HEK293 (cell line): ENCODE measurements at regions not wholly inside any gene's neighbourhood (a gene's known extent, or its start where the extent isn't known, plus 50 kb on each side); places are given as distances from the start of the nearest gene placed in this dataset.

Source experiments
- AEBP2 ChIP-seq: fragments of 450-650 bp; formaldehyde crosslinking; IDR thresholded peaks from 2 replicates; pipeline ENCODE4 v1.5.1; 2016; ENCODE audit warnings: missing biosample characterization, missing genetic modification characterization, borderline replicate concordance
- GLIS1 ChIP-seq: fragments of 450-650 bp; formaldehyde crosslinking; IDR thresholded peaks from 2 replicates; pipeline ENCODE4 v1.5.1; 2016; ENCODE audit warnings: missing biosample characterization, missing genetic modification characterization
- KLF10 ChIP-seq: fragments of 450-650 bp; IDR thresholded peaks from 2 replicates; pipeline ENCODE4 v1.5.1; 2018; ENCODE audit warnings: missing biosample characterization, mild to moderate bottlenecking, missing genetic modification characterization
- OSR2 ChIP-seq: fragments of 450-650 bp; formaldehyde crosslinking; IDR thresholded peaks from 2 replicates; pipeline ENCODE4 v1.5.1; 2016; ENCODE audit warnings: missing biosample characterization, missing genetic modification characterization
- PRDM2 ChIP-seq: fragments of 450-650 bp; formaldehyde crosslinking; IDR thresholded peaks from 2 replicates; pipeline ENCODE4 v1.5.1; 2016; ENCODE audit warnings: missing biosample characterization, missing genetic modification characterization, borderline replicate concordance
- PRDM6 ChIP-seq: fragments of 450-650 bp; formaldehyde crosslinking; IDR thresholded peaks from 2 replicates; pipeline ENCODE4 v1.5.1; 2017; ENCODE audit warnings: missing biosample characterization, missing genetic modification characterization
- SCRT1 ChIP-seq: fragments of 450-650 bp; formaldehyde crosslinking; IDR thresholded peaks from 2 replicates; pipeline ENCODE4 v1.5.1; 2016; ENCODE audit warnings: missing biosample characterization, missing genetic modification characterization, borderline replicate concordance
- SCRT2 ChIP-seq: fragments of 450-650 bp; formaldehyde crosslinking; IDR thresholded peaks from 2 replicates; pipeline ENCODE4 v1.5.1; 2016; ENCODE audit warnings: missing biosample characterization, missing genetic modification characterization
- SP7 ChIP-seq: fragments of 450-650 bp; formaldehyde crosslinking; IDR thresholded peaks from 2 replicates; pipeline ENCODE4 v1.5.1; 2016; ENCODE audit warnings: missing biosample characterization, missing genetic modification characterization
- TCF7L2 ChIP-seq: IDR thresholded peaks from 2 replicates; pipeline ENCODE4 v1.6.1; 2011; ENCODE audit warnings: low read depth, mild to moderate bottlenecking, inconsistent platforms, low read length, moderate library complexity, borderline replicate concordance
- TRIM28 ChIP-seq: IDR thresholded peaks from 2 replicates; pipeline ENCODE4 v1.6.1; 2011; ENCODE audit warnings: low read length, control low read depth, borderline replicate concordance
- ZBTB20 ChIP-seq: fragments of 450-650 bp; formaldehyde crosslinking; IDR thresholded peaks from 2 replicates; pipeline ENCODE4 v1.5.1; 2016; ENCODE audit warnings: missing biosample characterization, missing genetic modification characterization
- ZBTB44 ChIP-seq: fragments of 450-650 bp; IDR thresholded peaks from 2 replicates; pipeline ENCODE4 v1.5.1; 2018; ENCODE audit warnings: missing biosample characterization, mild to moderate bottlenecking, missing genetic modification characterization
- ZFHX2 ChIP-seq: fragments of 450-650 bp; formaldehyde crosslinking; conservative IDR thresholded peaks from 2 replicates; pipeline ENCODE4 v1.5.1; 2016; ENCODE audit warnings: missing biosample characterization, missing genetic modification characterization
- ZIC2 ChIP-seq: fragments of 450-650 bp; formaldehyde crosslinking; IDR thresholded peaks from 2 replicates; pipeline ENCODE4 v1.5.1; 2016; ENCODE audit warnings: missing biosample characterization, missing genetic modification characterization
- ZNF112 ChIP-seq: fragments of 450-650 bp; formaldehyde crosslinking; IDR thresholded peaks from 2 replicates; pipeline ENCODE4 v1.5.0; 2017; ENCODE audit warnings: missing biosample characterization, missing genetic modification characterization
- ZNF138 ChIP-seq: fragments of 450-650 bp; formaldehyde crosslinking; IDR thresholded peaks from 2 replicates; pipeline ENCODE4 v1.5.1; 2016; ENCODE audit warnings: missing biosample characterization, missing genetic modification characterization, borderline replicate concordance
- ZNF140 ChIP-seq: fragments of 450-650 bp; formaldehyde crosslinking; IDR thresholded peaks from 2 replicates; pipeline ENCODE4 v1.5.1; 2016; ENCODE audit warnings: missing biosample characterization, missing genetic modification characterization
- ZNF2 ChIP-seq: fragments of 450-650 bp; formaldehyde crosslinking; IDR thresholded peaks from 2 replicates; pipeline ENCODE4 v1.5.1; 2016; ENCODE audit warnings: missing biosample characterization, missing genetic modification characterization
- ZNF214 ChIP-seq: fragments of 450-650 bp; formaldehyde crosslinking; IDR thresholded peaks from 2 replicates; pipeline ENCODE4 v1.5.1; 2017; ENCODE audit warnings: missing biosample characterization, mild to moderate bottlenecking, missing genetic modification characterization, borderline replicate concordance
- ZNF239 ChIP-seq: fragments of 450-650 bp; formaldehyde crosslinking; IDR thresholded peaks from 2 replicates; pipeline ENCODE4 v1.5.1; 2016; ENCODE audit warnings: missing biosample characterization, missing genetic modification characterization
- ZNF341 ChIP-seq: fragments of 450-650 bp; formaldehyde crosslinking; IDR thresholded peaks from 2 replicates; pipeline ENCODE4; 2016; ENCODE audit warnings: low read depth, missing biosample characterization, missing genetic modification characterization
- ZNF561 ChIP-seq: fragments of 450-650 bp; IDR thresholded peaks from 2 replicates; pipeline ENCODE4 v1.5.1; 2018; ENCODE audit warnings: missing biosample characterization, missing genetic modification characterization, borderline replicate concordance
- ZNF580 ChIP-seq: fragments of 450-650 bp; formaldehyde crosslinking; IDR thresholded peaks from 2 replicates; pipeline ENCODE4 v1.5.1; 2016; ENCODE audit warnings: missing biosample characterization, missing genetic modification characterization
- ZNF610 ChIP-seq: fragments of 450-650 bp; formaldehyde crosslinking; IDR thresholded peaks from 2 replicates; pipeline ENCODE4 v1.5.1; 2016; ENCODE audit warnings: missing biosample characterization, missing genetic modification characterization, borderline replicate concordance
- ZSCAN23 ChIP-seq: fragments of 450-650 bp; formaldehyde crosslinking; IDR thresholded peaks from 2 replicates; pipeline ENCODE4 v1.5.1; 2016; ENCODE audit warnings: missing biosample characterization, missing genetic modification characterization
- ZXDB ChIP-seq: fragments of 450-650 bp; formaldehyde crosslinking; IDR thresholded peaks from 2 replicates; pipeline ENCODE4 v1.5.1; 2016; ENCODE audit warnings: missing biosample characterization, missing genetic modification characterization

GRCh38 chr1:167165948-167166689 is 54.6 kb upstream of the POU2F1 start (continued):
- TF ChIP-seq PRDM6 (tag by site-specific recombination) (peak; percentile 92), ZNF214 (tag by site-specific recombination) (no peak), ZNF2 (tag by site-specific recombination) (no peak), ZXDB (tag by site-specific recombination) (peak; percentile 46), ZNF561 (0 out of 2 replicates have a peak, but pooled peaks have one; percentile 44), ZBTB44 (tag by site-specific recombination) (peak; percentile 69), KLF10 (tag by site-specific recombination) (0 out of 2 replicates have a peak, but pooled peaks have one; percentile 18), ZNF610 (peak; percentile 74; the same call in 1 of the 2 replicates), ZBTB20 (tag by site-specific recombination) (peak; percentile 98), OSR2 (peak; percentile 92), ZNF239 (tag by site-specific recombination) (no peak), SCRT2 (tag by site-specific recombination) (no peak), ZNF112 (tag by site-specific recombination) (no peak), PRDM2 (tag by site-specific recombination) (no peak), ZNF140 (tag by site-specific recombination) (no peak), ZNF341 (tag by site-specific recombination) (peak; percentile 71), ZNF138 (tag by site-specific recombination) (no peak), ZNF580 (peak; percentile 83), GLIS1 (peak; percentile 87), ZIC2 (tag by site-specific recombination) (peak; percentile 12; the same call in 1 of the 2 replicates), ZSCAN23 (tag by site-specific recombination) (no peak), TCF7L2 (peak; percentile 58; the same call in 1 of the 2 replicates), AEBP2 (no peak), SCRT1 (no peak; the same call in 1 of the 2 replicates), TRIM28 (peak; percentile 26; the same call in 1 of the 2 replicates), SP7 (tag by site-specific recombination) (0 out of 2 replicates have a peak, but pooled peaks have one; percentile 23), ZFHX2 (tag by site-specific recombination) (0 out of 2 replicates have a peak, but pooled peaks have one; percentile 14)
